ENCODE measurements at regions not wholly inside any gene's neighbourhood (a gene's known extent, or its start where the extent isn't known, plus 50 kb on each side); places are given as distances from the start of the nearest gene placed in this dataset.

- Histone ChIP-seq H3K4me3 (ENCODE audit: low read depth in 1 of 2, low read length in 1 of 2) (no peak overlapping the region), H3K4me1 (ENCODE audit: control insufficient read depth in 1 of 2, insufficient read depth in 1 of 2, low read depth in 1 of 2, low read length in 1 of 2) (no peaks in the 10 kb centered on the region), H3K27ac (no peak overlapping the region), H3K9me3 (no peaks in the 10 kb centered on the region), H3K36me3 (no peaks in the 10 kb centered on the region), H3K27me3 (no peaks in the 10 kb centered on the region)
- TF ChIP-seq CTCF (IDR thresholded peaks at IDR 0.05), result no peak
These were observed 84.6 kb upstream of the CCDC196 start for GRCh38 chr14:66401449-66402095.

- Histone ChIP-seq H3K9me3 (no peaks in the 10 kb centered on the region), H3K27ac (no peak overlapping the region), H3K4me3 (ENCODE audit: low read depth in 1 of 2, low read length in 1 of 2) (no peak overlapping the region), H3K27me3 (no peaks in the 10 kb centered on the region), H3K4me1 (ENCODE audit: control insufficient read depth in 1 of 2, insufficient read depth in 1 of 2, low read depth in 1 of 2, low read length in 1 of 2) (no peaks in the 10 kb centered on the region), H3K36me3 (no peaks in the 10 kb centered on the region)
- no peak for TF ChIP-seq CTCF (IDR thresholded peaks at IDR 0.05)
These were observed 83.0 kb upstream of the CCDC196 start for GRCh38 chr14:66403183-66403582.

GRCh38 chr14:66404051-66404545, 82.1 kb upstream of the CCDC196 start:
- H3K4me3 ChIP-seq (ENCODE audit: low read depth in 1 of 2, low read length in 1 of 2), result no peak overlapping the region
- H3K9me3 ChIP-seq, result no peaks in the 10 kb centered on the region
- H3K27ac ChIP-seq, result no peak overlapping the region
- no peaks in the 10 kb centered on the region for H3K27me3 ChIP-seq
- no peak for TF ChIP-seq CTCF (IDR thresholded peaks at IDR 0.05)
- no peaks in the 10 kb centered on the region for H3K4me1 ChIP-seq (ENCODE audit: control insufficient read depth in 1 of 2, insufficient read depth in 1 of 2, low read depth in 1 of 2, low read length in 1 of 2)
- H3K36me3 ChIP-seq, result no peaks in the 10 kb centered on the region

- no peaks in the 10 kb centered on the region for H3K27me3 ChIP-seq
- no peak for TF ChIP-seq CTCF (IDR thresholded peaks at IDR 0.05)
- no peaks in the 10 kb centered on the region for H3K36me3 ChIP-seq
- H3K4me3 ChIP-seq (ENCODE audit: low read depth in 1 of 2, low read length in 1 of 2), result no peak overlapping the region
- no peaks in the 10 kb centered on the region for H3K4me1 ChIP-seq (ENCODE audit: control insufficient read depth in 1 of 2, insufficient read depth in 1 of 2, low read depth in 1 of 2, low read length in 1 of 2)
- no peaks in the 10 kb centered on the region for H3K9me3 ChIP-seq
- no peak overlapping the region for H3K27ac ChIP-seq
These were observed 81.0 kb upstream of the CCDC196 start for GRCh38 chr14:66405158-66405557.

- Histone ChIP-seq H3K9me3 (no peaks in the 10 kb centered on the region), H3K4me1 (ENCODE audit: control insufficient read depth in 1 of 2, insufficient read depth in 1 of 2, low read depth in 1 of 2, low read length in 1 of 2) (no peaks in the 10 kb centered on the region), H3K36me3 (no peaks in the 10 kb centered on the region), H3K27ac (no peak overlapping the region), H3K27me3 (no peaks in the 10 kb centered on the region), H3K4me3 (ENCODE audit: low read depth in 1 of 2, low read length in 1 of 2) (no peak overlapping the region)
- TF ChIP-seq CTCF (IDR thresholded peaks at IDR 0.05), result no peak
These were observed 72.3 kb upstream of the CCDC196 start for GRCh38 chr14:66413901-66414300.

All from neutrophil (primary cell).